ENCODE measurements at regions not wholly inside any gene's neighbourhood (a gene's known extent, or its start where the extent isn't known, plus 50 kb on each side); places are given as distances from the start of the nearest gene placed in this dataset.

- no peak overlapping the region for H2BK20ac ChIP-seq (ENCODE audit: low read depth, low read length, poor library complexity, severe bottlenecking)
- peaks cover 0 to 4% (median 0%) of the 10 kb centered on the region in 3 experiments; a peak in 3 of 7 replicates for H3K36me3 Mint-ChIP-seq (ENCODE audit: insufficient read depth in 1 of 3, low read depth in 3 of 3)
Observed at GRCh38 chr11:76279038-76279437, 72.7 kb upstream of the WNT11 start.

More at GRCh38 chr11:76279038-76279437, 72.7 kb upstream of the WNT11 start:
- no peak for TF ChIP-seq CTCF (conservative IDR thresholded peaks at IDR 0.05)
- Histone ChIP-seq H3K23ac (ENCODE audit: insufficient read length, low read depth, low read length) (no peak overlapping the region), H3T11ph (ENCODE audit: low read length) (no peak overlapping the region), H2BK5ac (ENCODE audit: insufficient read length, low read length) (no peak overlapping the region), H2BK120ac (ENCODE audit: low read depth, low read length, poor library complexity, severe bottlenecking) (no peak overlapping the region), H4K8ac (replicated peaks; ENCODE audit: insufficient read length, low read depth, low read length) (no peak overlapping the region), H3K9ac (ENCODE audit: extremely low read depth, insufficient read length, low read length) (no peak overlapping the region), H2BK12ac (ENCODE audit: insufficient read length, low read depth, low read length) (no peak overlapping the region), H2AK5ac (ENCODE audit: insufficient read length, low read length) (no peak overlapping the region), H2AFZ (ENCODE audit: low read length) (no peak overlapping the region), H4K20me1 (ENCODE audit: control insufficient read depth, insufficient read depth, insufficient read length) (no peaks in the 10 kb centered on the region), H3K18ac (ENCODE audit: insufficient read length, low read depth, low read length) (no peak overlapping the region), H3K79me2 (ENCODE audit: insufficient read depth, low read length) (no peaks in the 10 kb centered on the region), H3K23me2 (ENCODE audit: insufficient read length, low read depth, low read length, poor library complexity, severe bottlenecking) (no peaks in the 10 kb centered on the region), H4K91ac (ENCODE audit: insufficient read length, low read depth, low read length) (no peak overlapping the region), H3K4ac (ENCODE audit: low read depth, low read length) (no peak overlapping the region), H3K79me1 (ENCODE audit: insufficient read depth, low read depth, low read length, poor library complexity, severe bottlenecking) (no peaks in the 10 kb centered on the region), H3K27me3 (ENCODE audit: insufficient read depth, low read length) (no peaks in the 10 kb centered on the region), H3K9me3 (ENCODE audit: control insufficient read depth, low read depth, low read length) (peaks cover 7% of the 10 kb centered on the region), H3K4me1 (ENCODE audit: insufficient read depth, low read length) (peaks cover 2% of the 10 kb centered on the region; the same call in 1 of the 2 replicates), H3K27ac (ENCODE audit: insufficient read length, low read depth, low read length) (no peak overlapping the region), H3K4me2 (ENCODE audit: insufficient read depth, insufficient read length, low read length) (no peak overlapping the region), H3K56ac (ENCODE audit: insufficient read length, low read depth, low read length) (no peak overlapping the region), H2BK15ac (ENCODE audit: low read depth, low read length) (no peak overlapping the region), H3K14ac (ENCODE audit: insufficient read depth, low read length) (no peak overlapping the region; the same call in 1 of the 2 replicates), H4K5ac (ENCODE audit: insufficient read length, low read depth, low read length) (no peak overlapping the region)
- Mint-ChIP-seq H3K27me3 (ENCODE audit: low read depth) (peaks cover 24% of the 10 kb centered on the region), H3K9me3 (peaks cover 1 to 8% of the 10 kb centered on the region in 2 experiments; a peak in 2 of 5 replicates), H3K27ac (no peak overlapping the region), H3K4me3 (no peak overlapping the region), H3K4me1 (peaks cover 23 to 35% of the 10 kb centered on the region in 2 experiments)
- no CpG with 5 or more reads among the region's 6 CpGs for WGBS (ENCODE audit: extremely low coverage, insufficient read length, low lambda C conversion rate)
- no peak for DNase-seq

All from H9 (cell line).